ENCODE measurements at regions not wholly inside any gene's neighbourhood (a gene's known extent, or its start where the extent isn't known, plus 50 kb on each side); places are given as distances from the start of the nearest gene placed in this dataset.

- dilution Hi-C loops (cut with MboI; ENCODE audit: extremely low pct_ligation_motif_present, low sequenced_read_pairs) = no loop called here
- Histone ChIP-seq H3K36me3 (ENCODE audit: control insufficient read depth in 2 of 2, extremely low read depth in 1 of 2, insufficient read depth in 2 of 2, low read length in 2 of 2) (no peaks in the 10 kb centered on the region), H3K9me3 (ENCODE audit: control insufficient read depth, low read depth, low read length) (no peaks in the 10 kb centered on the region), H3K4me1 (ENCODE audit: control insufficient read depth, extremely low read depth, insufficient read depth, low read length) (no peaks in the 10 kb centered on the region), H3K9me1 (ENCODE audit: control insufficient read depth, extremely low read depth, insufficient read depth, low read length) (no peaks in the 10 kb centered on the region), H3K9ac (ENCODE audit: control insufficient read depth, extremely low read depth, insufficient read depth, low read length) (no peak overlapping the region), H3K27me3 (ENCODE audit: control insufficient read depth, extremely low read depth, insufficient read depth, low read length) (no peaks in the 10 kb centered on the region), H3K79me2 (ENCODE audit: control insufficient read depth, insufficient read depth, low read length) (no peaks in the 10 kb centered on the region), H3K27ac (ENCODE audit: control insufficient read depth, insufficient read depth, low read length) (no peak overlapping the region), H3K4me2 (ENCODE audit: control insufficient read depth, extremely low read depth, insufficient read depth, low read depth, low read length) (no peak overlapping the region), H3K4me3 (ENCODE audit: control insufficient read depth in 2 of 3, extremely low read depth in 1 of 3, insufficient read depth in 2 of 3, low read depth in 1 of 3, low read length in 3 of 3) (no peak overlapping the region), H2AFZ (ENCODE audit: control insufficient read depth, low read length) (no peak overlapping the region), H4K20me1 (ENCODE audit: control insufficient read depth, extremely low read depth, insufficient read depth, low read length) (no peaks in the 10 kb centered on the region)
- FAIRE-seq = no peak
- DNase-seq (ENCODE audit: low read depth, low spot score) = no peak
- TF ChIP-seq EZH2 (IDR thresholded peaks at IDR 0.05; ENCODE audit: low read length) (no peak), CTCF (optimal IDR thresholded peaks at IDR 0.05 in 1 of 3, IDR thresholded peaks at IDR 0.05 in 1 of 3, conservative IDR thresholded peaks at IDR 0.05 in 1 of 3; ENCODE audit: extremely low read depth in 1 of 3, insufficient read depth in 2 of 3, low read length in 3 of 3) (no peak)
Measured at GRCh38 chr2:160721089-160722040, 227.8 kb upstream of the RBMS1 start.

GRCh38 chr2:160726046-160726445 lies 232.4 kb upstream of the RBMS1 start:
- FAIRE-seq = no peak
- Histone ChIP-seq H3K9me1 (ENCODE audit: control insufficient read depth, extremely low read depth, insufficient read depth, low read length) (no peaks in the 10 kb centered on the region), H3K4me3 (ENCODE audit: control insufficient read depth in 2 of 3, extremely low read depth in 1 of 3, insufficient read depth in 2 of 3, low read depth in 1 of 3, low read length in 3 of 3) (no peak overlapping the region), H3K27ac (ENCODE audit: control insufficient read depth, insufficient read depth, low read length) (no peak overlapping the region), H3K27me3 (ENCODE audit: control insufficient read depth, extremely low read depth, insufficient read depth, low read length) (no peaks in the 10 kb centered on the region), H4K20me1 (ENCODE audit: control insufficient read depth, extremely low read depth, insufficient read depth, low read length) (no peaks in the 10 kb centered on the region), H2AFZ (ENCODE audit: control insufficient read depth, low read length) (no peak overlapping the region), H3K4me2 (ENCODE audit: control insufficient read depth, extremely low read depth, insufficient read depth, low read depth, low read length) (no peak overlapping the region), H3K9me3 (ENCODE audit: control insufficient read depth, low read depth, low read length) (no peaks in the 10 kb centered on the region), H3K36me3 (ENCODE audit: control insufficient read depth in 2 of 2, extremely low read depth in 1 of 2, insufficient read depth in 2 of 2, low read length in 2 of 2) (no peaks in the 10 kb centered on the region), H3K9ac (ENCODE audit: control insufficient read depth, extremely low read depth, insufficient read depth, low read length) (no peak overlapping the region), H3K79me2 (ENCODE audit: control insufficient read depth, insufficient read depth, low read length) (no peaks in the 10 kb centered on the region), H3K4me1 (ENCODE audit: control insufficient read depth, extremely low read depth, insufficient read depth, low read length) (no peaks in the 10 kb centered on the region)
- DNase-seq (ENCODE audit: low read depth, low spot score) = no peak
- dilution Hi-C loops (cut with MboI; ENCODE audit: extremely low pct_ligation_motif_present, low sequenced_read_pairs) = no loop called here
- TF ChIP-seq CTCF (optimal IDR thresholded peaks at IDR 0.05 in 1 of 3, IDR thresholded peaks at IDR 0.05 in 1 of 3, conservative IDR thresholded peaks at IDR 0.05 in 1 of 3; ENCODE audit: extremely low read depth in 1 of 3, insufficient read depth in 2 of 3, low read length in 3 of 3) = no peak
- no peak for TF ChIP-seq EZH2 (IDR thresholded peaks at IDR 0.05; ENCODE audit: low read length)

Data from keratinocyte (primary cell).